T-helper 2 cell treated with Interferon-gamma antibody and Interleukin-4, amounts not matched to agents 5 μg/mL and 100 μg/mL, for 36 hours (primary cell): ENCODE measurements at regions not wholly inside any gene's neighbourhood (a gene's known extent, or its start where the extent isn't known, plus 50 kb on each side); places are given as distances from the start of the nearest gene placed in this dataset.
"Not testable (repeated sequence)": the region's sequence is repeated elsewhere in the genome, so short reads cannot be mapped to it uniquely, and the experiment has no call there.

ENCODE experiments used
- DNase-seq: peaks from one replicate; pipeline ENCODE4 v3.0.0; 2021; ENCODE audit warnings: low spot score
- H3K27ac Mint-ChIP-seq: one replicate; pipeline ENCODE4 v1.8.0; 2021; ENCODE audit warnings: mild to moderate bottlenecking, mixed read lengths
- H3K27me3 Mint-ChIP-seq: one replicate; pipeline ENCODE4 v1.8.0; 2021; ENCODE audit warnings: low read depth, mixed read lengths
- H3K36me3 Mint-ChIP-seq: one replicate; pipeline ENCODE4 v1.8.0; 2021; ENCODE audit warnings: low read depth, mixed read lengths
- H3K4me1 Mint-ChIP-seq: one replicate; pipeline ENCODE4 v1.8.0; 2021; ENCODE audit warnings: low read depth, mixed read lengths
- H3K4me3 Mint-ChIP-seq: one replicate; pipeline ENCODE4 v1.8.0; 2022; ENCODE audit warnings: mild to moderate bottlenecking, moderate library complexity, mixed read lengths
- H3K9me3 Mint-ChIP-seq: one replicate; pipeline ENCODE4 v1.8.0; 2021; ENCODE audit warnings: mixed read lengths

GRCh38 chr11:33984682-33985389, 66.7 kb upstream of the CAPRIN1 start:
- DNase-seq = no peak
- Mint-ChIP-seq H3K4me1 (no peaks in the 10 kb centered on the region), H3K4me3 (no peak overlapping the region)

GRCh38 chr11:33982661-33983060, 68.9 kb upstream of the CAPRIN1 start:
- no peaks in the 10 kb centered on the region for H3K4me1 Mint-ChIP-seq
- no peak overlapping the region for H3K27ac Mint-ChIP-seq
- H3K27me3 Mint-ChIP-seq = peaks cover 9% of the 10 kb centered on the region
- DNase-seq = no peak
- no peaks in the 10 kb centered on the region for H3K9me3 Mint-ChIP-seq
- no peaks in the 10 kb centered on the region for H3K36me3 Mint-ChIP-seq
- H3K4me3 Mint-ChIP-seq = no peak overlapping the region

More at GRCh38 chr11:33984682-33985389, 66.7 kb upstream of the CAPRIN1 start:
- no peaks in the 10 kb centered on the region for H3K9me3 Mint-ChIP-seq
- H3K36me3 Mint-ChIP-seq = no peaks in the 10 kb centered on the region
- peaks cover 8% of the 10 kb centered on the region for H3K27me3 Mint-ChIP-seq
- no peak overlapping the region for H3K27ac Mint-ChIP-seq

DNA sequence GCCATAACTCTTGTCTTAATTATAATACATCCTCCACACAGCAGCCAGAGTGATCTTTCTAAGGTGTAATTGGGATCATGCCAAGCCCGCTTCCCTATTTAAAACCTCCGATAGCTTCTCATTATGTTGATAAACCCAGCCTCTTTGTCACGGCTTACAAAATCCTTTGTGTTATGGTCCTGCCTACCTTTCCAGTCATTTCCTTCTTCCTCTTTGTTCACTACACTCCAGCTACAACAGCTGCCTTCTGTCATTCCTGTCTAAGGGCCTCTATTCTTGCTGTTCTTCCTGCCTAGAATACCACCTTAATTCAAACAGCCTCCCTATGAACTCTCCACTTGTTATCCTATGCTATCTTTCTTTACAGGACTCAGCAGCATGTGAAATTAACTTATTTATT, 70.6 kb upstream of the CAPRIN1 start:
- H3K27me3 Mint-ChIP-seq = peaks cover 9% of the 10 kb centered on the region
- H3K36me3 Mint-ChIP-seq = no peaks in the 10 kb centered on the region
- H3K27ac Mint-ChIP-seq = no peak overlapping the region
- H3K4me1 Mint-ChIP-seq = no peaks in the 10 kb centered on the region
- no peaks in the 10 kb centered on the region for H3K9me3 Mint-ChIP-seq
- no peak for DNase-seq
- H3K4me3 Mint-ChIP-seq = no peak overlapping the region

DNA sequence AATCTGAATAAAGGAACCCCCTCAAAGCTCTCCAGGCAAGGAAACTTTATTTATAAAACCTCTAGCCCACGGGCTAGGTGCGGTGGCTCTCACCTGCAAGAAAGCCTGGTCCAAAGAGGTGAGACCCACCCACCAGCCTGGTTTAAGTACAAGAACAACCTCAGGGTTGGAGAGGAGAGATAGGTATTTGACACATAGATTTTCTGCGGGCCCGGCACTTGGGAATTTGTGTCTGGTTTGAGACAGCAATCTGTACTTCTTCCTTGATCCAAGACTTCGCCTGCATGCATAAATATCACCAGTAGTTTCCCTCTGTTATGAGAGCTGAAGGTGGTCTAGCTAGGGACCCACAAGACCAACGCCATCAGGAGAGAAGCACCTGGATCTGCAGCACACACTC, 73.2 kb upstream of the CAPRIN1 start:
- no peak overlapping the region for H3K27ac Mint-ChIP-seq
- H3K9me3 Mint-ChIP-seq = no peaks in the 10 kb centered on the region
- H3K27me3 Mint-ChIP-seq = peaks cover 9% of the 10 kb centered on the region
- no peak for DNase-seq
- H3K4me1 Mint-ChIP-seq = no peaks in the 10 kb centered on the region
- H3K4me3 Mint-ChIP-seq = no peak overlapping the region
- no peaks in the 10 kb centered on the region for H3K36me3 Mint-ChIP-seq

GRCh38 chr11:33977676-33978075, 73.9 kb upstream of the CAPRIN1 start:
- Mint-ChIP-seq H3K36me3 (no peaks in the 10 kb centered on the region), H3K9me3 (no peaks in the 10 kb centered on the region), H3K27me3 (peaks cover 9% of the 10 kb centered on the region), H3K4me3 (no peak overlapping the region), H3K4me1 (no peaks in the 10 kb centered on the region), H3K27ac (no peak overlapping the region)
- DNase-seq = no peak

DNA sequence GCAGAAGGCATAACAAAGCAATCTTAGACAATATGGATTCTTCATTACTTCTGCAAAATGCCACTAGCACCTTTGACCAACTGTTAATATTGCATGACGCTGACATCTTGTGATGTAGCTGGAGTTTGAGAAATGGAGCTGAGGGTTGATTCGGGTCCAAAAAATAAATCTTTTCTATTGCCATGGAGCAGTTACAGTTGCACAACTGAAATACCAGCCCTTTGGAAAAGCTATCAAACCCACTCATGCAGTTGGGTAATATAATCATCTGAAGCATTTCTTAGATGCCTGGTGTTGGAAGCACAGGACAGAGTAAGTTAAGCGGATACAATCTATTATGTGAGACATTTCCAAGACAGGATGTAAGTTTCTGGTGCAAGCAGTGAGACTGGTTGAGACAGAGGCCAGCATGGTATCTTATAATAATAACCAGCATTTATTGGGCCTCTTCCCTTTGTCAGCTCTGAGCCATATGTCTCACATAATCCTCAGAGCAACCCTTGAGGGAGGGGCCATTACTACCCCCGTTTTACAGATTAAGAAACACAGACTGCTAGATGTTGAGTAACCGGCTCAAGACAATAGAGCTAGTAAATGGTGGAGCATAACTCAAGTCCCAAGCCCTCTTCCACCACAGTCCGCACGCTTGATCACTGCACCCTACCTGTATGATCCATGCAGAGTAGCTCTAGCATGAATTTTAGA, 74.9 kb upstream of the CAPRIN1 start:
- H3K27ac Mint-ChIP-seq = no peak overlapping the region
- H3K27me3 Mint-ChIP-seq = peaks cover 9% of the 10 kb centered on the region
- no peak overlapping the region for H3K4me3 Mint-ChIP-seq
- H3K36me3 Mint-ChIP-seq = no peaks in the 10 kb centered on the region
- no peaks in the 10 kb centered on the region for H3K9me3 Mint-ChIP-seq
- no peaks in the 10 kb centered on the region for H3K4me1 Mint-ChIP-seq
- DNase-seq = no peak

DNA sequence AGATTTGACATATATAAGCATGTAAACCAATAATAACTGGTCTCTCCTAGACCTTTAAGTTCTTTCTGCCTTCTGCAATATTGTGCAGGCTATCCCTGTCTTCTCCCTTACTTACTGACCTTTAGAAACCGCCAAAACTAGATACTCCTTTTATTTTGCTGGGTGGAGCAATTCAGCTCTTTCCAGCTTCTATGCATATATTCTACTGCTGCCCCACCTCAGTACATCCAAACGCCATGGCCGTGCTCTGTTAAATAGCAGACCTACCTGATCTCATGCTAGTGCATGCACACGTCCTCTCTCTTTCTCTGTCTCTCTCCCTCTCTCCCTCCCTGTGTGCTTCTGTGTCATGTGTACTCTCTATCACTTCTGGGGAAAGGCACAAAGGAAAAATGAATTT, 76.7 kb upstream of the CAPRIN1 start:
- DNase-seq = no peak
- peaks cover 10% of the 10 kb centered on the region for H3K27me3 Mint-ChIP-seq
- H3K36me3 Mint-ChIP-seq = no peaks in the 10 kb centered on the region
- H3K9me3 Mint-ChIP-seq = no peaks in the 10 kb centered on the region
- H3K27ac Mint-ChIP-seq = no peak overlapping the region
- H3K4me3 Mint-ChIP-seq = no peak overlapping the region
- no peaks in the 10 kb centered on the region for H3K4me1 Mint-ChIP-seq

DNA sequence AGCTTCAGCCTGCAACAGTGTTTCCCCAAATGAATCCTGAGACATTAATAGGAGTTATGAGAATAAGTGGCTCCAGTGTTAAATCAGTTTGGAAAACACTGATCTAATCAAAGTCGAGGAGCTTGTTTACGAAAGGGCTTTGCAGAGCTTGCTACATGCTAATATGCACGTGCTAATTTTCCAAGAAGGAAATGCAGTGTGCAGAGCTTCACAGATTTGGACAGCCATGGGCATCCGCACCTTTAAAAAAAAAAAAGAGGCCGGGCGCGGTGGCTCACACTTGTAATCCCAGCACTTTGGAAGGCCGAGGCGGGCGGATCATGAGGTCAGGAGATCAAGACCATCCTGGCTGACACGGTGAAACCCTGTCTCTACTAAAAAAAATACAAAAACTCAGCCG, 79.7 kb upstream of the LMO2 start:
- H3K27ac Mint-ChIP-seq, H3K27me3 Mint-ChIP-seq, H3K36me3 Mint-ChIP-seq, H3K4me1 Mint-ChIP-seq, H3K9me3 Mint-ChIP-seq, DNase-seq, H3K4me3 Mint-ChIP-seq: not testable (repeated sequence)

GRCh38 chr11:33970984-33971466, 79.1 kb upstream of the LMO2 start:
- no peak overlapping the region for H3K27ac Mint-ChIP-seq
- H3K27me3 Mint-ChIP-seq = peaks cover 9% of the 10 kb centered on the region
- no peak overlapping the region for H3K4me3 Mint-ChIP-seq
- DNase-seq = no peak
- no peaks in the 10 kb centered on the region for H3K9me3 Mint-ChIP-seq
- H3K36me3 Mint-ChIP-seq = no peaks in the 10 kb centered on the region
- no peaks in the 10 kb centered on the region for H3K4me1 Mint-ChIP-seq

DNA sequence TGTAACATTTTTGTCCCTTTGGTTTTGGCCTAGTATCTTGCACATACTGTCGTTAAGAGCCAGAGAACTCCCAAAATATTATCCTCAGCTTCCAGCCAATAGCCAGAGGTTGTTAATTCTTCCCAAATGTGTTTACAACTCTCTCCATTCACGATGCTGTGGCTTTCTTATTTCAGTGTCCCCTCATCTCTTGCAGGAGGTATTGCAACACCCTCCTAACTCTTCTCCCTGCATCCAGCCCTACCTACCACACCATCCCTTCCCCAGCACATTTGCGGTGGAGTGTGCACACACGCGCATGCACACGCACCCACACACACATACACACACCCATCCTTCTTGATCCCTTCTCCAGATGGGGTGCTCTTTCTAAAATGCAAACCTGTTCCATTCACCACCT, 75.6 kb upstream of the LMO2 start:
- no peaks in the 10 kb centered on the region for H3K9me3 Mint-ChIP-seq
- no peak overlapping the region for H3K27ac Mint-ChIP-seq
- DNase-seq = no peak
- no peaks in the 10 kb centered on the region for H3K4me1 Mint-ChIP-seq
- H3K36me3 Mint-ChIP-seq = no peaks in the 10 kb centered on the region
- H3K27me3 Mint-ChIP-seq = peaks cover 20% of the 10 kb centered on the region
- H3K4me3 Mint-ChIP-seq = no peak overlapping the region

GRCh38 chr11:33965032-33965431, 73.2 kb upstream of the LMO2 start:
- H3K36me3 Mint-ChIP-seq = no peaks in the 10 kb centered on the region
- H3K27me3 Mint-ChIP-seq = peaks cover 13% of the 10 kb centered on the region
- no peak overlapping the region for H3K4me3 Mint-ChIP-seq
- no peaks in the 10 kb centered on the region for H3K9me3 Mint-ChIP-seq
- no peaks in the 10 kb centered on the region for H3K4me1 Mint-ChIP-seq
- no peak for DNase-seq
- no peak overlapping the region for H3K27ac Mint-ChIP-seq

DNA sequence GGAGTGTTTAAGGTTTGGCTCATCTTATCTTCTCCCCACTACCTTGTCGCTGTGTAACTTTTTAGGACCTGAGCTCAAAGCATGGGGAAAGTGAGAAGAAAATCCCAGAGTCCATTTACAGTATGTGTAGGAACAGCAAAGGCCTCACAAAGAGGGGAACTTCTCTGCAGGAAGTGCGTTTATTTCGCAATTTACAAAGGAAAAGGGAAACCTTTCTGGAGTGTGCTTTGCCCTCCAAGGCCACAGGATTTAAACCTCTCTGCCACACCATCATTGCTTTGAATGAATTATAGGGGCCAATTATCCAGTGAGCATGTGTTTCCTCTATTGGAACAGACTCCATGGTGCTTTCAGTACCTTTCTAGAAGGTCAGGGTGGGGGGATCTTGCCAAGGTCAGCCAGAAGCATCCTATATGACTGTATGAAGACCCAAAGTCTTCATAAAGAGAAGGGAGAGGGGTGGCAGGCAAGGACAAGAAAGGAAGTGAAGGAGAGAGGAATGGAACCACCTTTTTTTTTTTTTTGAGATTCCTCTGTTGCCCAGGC, 68.1 kb upstream of the LMO2 start:
- Mint-ChIP-seq H3K4me3 (no peak overlapping the region), H3K36me3 (no peaks in the 10 kb centered on the region), H3K9me3 (no peaks in the 10 kb centered on the region), H3K27me3 (peaks cover 13% of the 10 kb centered on the region), H3K27ac (no peak overlapping the region), H3K4me1 (no peaks in the 10 kb centered on the region)
- no peak for DNase-seq

- H3K9me3 Mint-ChIP-seq = no peaks in the 10 kb centered on the region
- no peak overlapping the region for H3K4me3 Mint-ChIP-seq
- H3K4me1 Mint-ChIP-seq = no peaks in the 10 kb centered on the region
- no peaks in the 10 kb centered on the region for H3K36me3 Mint-ChIP-seq
- DNase-seq = no peak
- no peak overlapping the region for H3K27ac Mint-ChIP-seq
- H3K27me3 Mint-ChIP-seq = peaks cover 8% of the 10 kb centered on the region
Observed at GRCh38 chr11:33957304-33957917, 65.5 kb upstream of the LMO2 start.

DNA sequence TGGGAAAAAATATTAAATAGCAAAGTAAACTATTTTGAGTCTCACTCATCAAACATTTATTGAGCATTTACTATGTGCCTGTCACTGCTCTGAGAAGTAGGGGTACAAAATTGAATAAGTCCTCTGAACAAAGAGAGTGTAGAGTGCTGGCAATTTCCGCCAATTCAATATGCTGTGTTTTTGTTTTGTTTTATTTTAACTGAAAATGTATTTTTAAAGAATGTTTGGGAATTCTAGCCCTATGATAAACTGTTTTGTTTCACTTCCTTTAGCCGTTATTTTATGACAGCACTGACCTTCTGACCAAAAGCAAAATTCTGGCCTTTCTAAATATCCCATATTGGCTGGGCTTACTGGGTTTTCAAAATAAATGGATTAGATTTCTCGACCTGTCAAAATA, 64.7 kb upstream of the LMO2 start:
- Mint-ChIP-seq H3K4me1 (no peaks in the 10 kb centered on the region), H3K9me3 (no peaks in the 10 kb centered on the region), H3K4me3 (no peak overlapping the region), H3K27ac (no peak overlapping the region), H3K27me3 (peaks cover 8% of the 10 kb centered on the region), H3K36me3 (no peaks in the 10 kb centered on the region)
- no peak for DNase-seq
